Mesodermal cell (in vitro differentiated cells): ENCODE measurements at regions not wholly inside any gene's neighbourhood (a gene's known extent, or its start where the extent isn't known, plus 50 kb on each side); places are given as distances from the start of the nearest gene placed in this dataset.

ENCODE experiments used
- H3K27ac ChIP-seq: 2 replicates; pipeline ENCODE4 v1.7.0; 2013; ENCODE audit warnings: mild to moderate bottlenecking, low read depth, low read length, moderate library complexity; ENCODE audit not compliant: severe bottlenecking
- H3K36me3 ChIP-seq: 2 replicates; pipeline ENCODE4 v1.7.1; 2013; ENCODE audit warnings: mild to moderate bottlenecking, low read length, moderate library complexity; ENCODE audit not compliant: control insufficient read depth, insufficient read depth
- H3K4me1 ChIP-seq: one replicate; pipeline ENCODE4 v1.7.1; 2013; ENCODE audit warnings: mild to moderate bottlenecking, low read length; ENCODE audit not compliant: insufficient read depth, control insufficient read depth, poor library complexity, severe bottlenecking
- H3K4me3 ChIP-seq: 2 replicates; pipeline ENCODE4 v1.7.0; 2013; ENCODE audit warnings: low read length, control low read depth, mild to moderate bottlenecking; ENCODE audit not compliant: insufficient read depth, poor library complexity, severe bottlenecking; ENCODE audit errors: extremely low read depth
- H3K9me3 ChIP-seq: 2 replicates; pipeline ENCODE4 v1.7.1; 2013; ENCODE audit warnings: mild to moderate bottlenecking, low read length, moderate library complexity; ENCODE audit not compliant: control insufficient read depth
- WGBS, 2 experiments: methylation state at CpG; one replicate each; pipeline ENCODE4 v1.1.5; 2013; ENCODE audit warnings: missing lambda C conversion rate in 2 of 2; ENCODE audit not compliant: insufficient coverage in 2 of 2; 5-methylcytosine and 5-hydroxymethylcytosine counted together

- no peaks in the 10 kb centered on the region for H3K9me3 ChIP-seq
- H3K27ac ChIP-seq, result no peak overlapping the region
- WGBS, 2 experiments, result no CpG with 5 or more reads among the region's 3 CpGs
- peaks cover 77% of the 10 kb centered on the region for H3K36me3 ChIP-seq
- H3K4me3 ChIP-seq, result no peak overlapping the region
- peaks cover 4% of the 10 kb centered on the region for H3K4me1 ChIP-seq
These were observed 58.6 kb upstream of the RPS13 start for GRCh38 chr11:17135916-17136683.

GRCh38 chr11:17132654-17133053 is 55.2 kb upstream of the RPS13 start:
- peaks cover 73% of the 10 kb centered on the region for H3K36me3 ChIP-seq
- no peak overlapping the region for H3K4me3 ChIP-seq
- H3K9me3 ChIP-seq, result no peaks in the 10 kb centered on the region
- peaks cover 4% of the 10 kb centered on the region for H3K4me1 ChIP-seq
- no peak overlapping the region for H3K27ac ChIP-seq

- no peaks in the 10 kb centered on the region for H3K4me1 ChIP-seq
- peaks cover 76% of the 10 kb centered on the region for H3K36me3 ChIP-seq
- H3K9me3 ChIP-seq, result no peaks in the 10 kb centered on the region
- 100% methylated on average over 3 of the region's 3 CpGs; no CpG with 5 or more reads in 1 of the 2 experiments for WGBS, 2 experiments
- H3K27ac ChIP-seq, result no peak overlapping the region
- no peak overlapping the region for H3K4me3 ChIP-seq
These were observed 51.5 kb upstream of the RPS13 start for GRCh38 chr11:17129003-17129402.
